NOMO-1 treated with DMSO at 0.1 percent for 48 hours (cell line): ENCODE measurements at regions not wholly inside any gene's neighbourhood (a gene's known extent, or its start where the extent isn't known, plus 50 kb on each side); places are given as distances from the start of the nearest gene placed in this dataset.
"Not testable (repeated sequence)": the region's sequence is repeated elsewhere in the genome, so short reads cannot be mapped to it uniquely, and the experiment has no call there.

Experiments
- DNase-seq: peaks from one replicate; lab custom pipeline; 2025; ENCODE audit not compliant: unreplicated experiment; lab: John Stamatoyannopoulos, UW

DNA sequence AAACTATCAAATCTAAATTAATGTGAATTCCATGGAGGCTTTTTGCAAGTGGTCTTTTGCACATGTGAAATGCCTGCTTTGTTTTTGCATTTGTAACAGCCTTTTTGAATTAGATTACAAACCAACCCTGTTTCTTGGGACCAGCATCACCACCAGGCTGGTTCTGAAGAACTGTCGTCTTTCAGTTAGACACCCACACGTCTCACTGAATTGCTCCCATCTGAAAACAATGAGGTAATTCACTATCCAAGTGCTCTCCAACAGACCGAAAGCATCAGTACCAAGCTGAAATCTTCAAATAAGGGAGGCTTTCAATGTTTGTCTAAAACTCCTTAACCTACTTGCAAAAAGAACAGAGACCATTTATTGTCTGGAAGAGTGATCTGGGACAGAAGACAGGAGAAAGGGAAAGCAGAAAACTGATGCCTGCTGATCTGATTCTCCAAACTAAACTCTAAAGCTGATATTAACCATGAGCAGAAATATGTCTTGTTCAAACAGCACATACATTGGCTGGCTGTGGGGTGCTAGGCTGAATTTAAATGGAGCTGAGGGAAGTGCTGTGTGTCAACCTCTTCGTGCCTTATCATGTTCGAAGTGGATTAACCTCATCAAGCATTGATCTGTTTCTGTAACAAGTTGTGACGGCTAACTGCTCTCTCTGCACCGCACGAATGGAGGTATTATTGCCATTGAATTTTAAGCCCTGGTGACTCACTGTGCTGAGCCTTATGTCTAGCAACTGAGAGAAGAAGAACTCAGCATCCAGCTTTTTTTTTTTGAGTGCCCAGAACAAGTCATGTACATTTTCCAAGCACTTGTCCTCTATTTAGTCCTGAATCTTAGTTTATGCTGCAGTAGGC, 213.7 kb upstream of the P2RY1 start:
- DNase-seq: no peak

DNA sequence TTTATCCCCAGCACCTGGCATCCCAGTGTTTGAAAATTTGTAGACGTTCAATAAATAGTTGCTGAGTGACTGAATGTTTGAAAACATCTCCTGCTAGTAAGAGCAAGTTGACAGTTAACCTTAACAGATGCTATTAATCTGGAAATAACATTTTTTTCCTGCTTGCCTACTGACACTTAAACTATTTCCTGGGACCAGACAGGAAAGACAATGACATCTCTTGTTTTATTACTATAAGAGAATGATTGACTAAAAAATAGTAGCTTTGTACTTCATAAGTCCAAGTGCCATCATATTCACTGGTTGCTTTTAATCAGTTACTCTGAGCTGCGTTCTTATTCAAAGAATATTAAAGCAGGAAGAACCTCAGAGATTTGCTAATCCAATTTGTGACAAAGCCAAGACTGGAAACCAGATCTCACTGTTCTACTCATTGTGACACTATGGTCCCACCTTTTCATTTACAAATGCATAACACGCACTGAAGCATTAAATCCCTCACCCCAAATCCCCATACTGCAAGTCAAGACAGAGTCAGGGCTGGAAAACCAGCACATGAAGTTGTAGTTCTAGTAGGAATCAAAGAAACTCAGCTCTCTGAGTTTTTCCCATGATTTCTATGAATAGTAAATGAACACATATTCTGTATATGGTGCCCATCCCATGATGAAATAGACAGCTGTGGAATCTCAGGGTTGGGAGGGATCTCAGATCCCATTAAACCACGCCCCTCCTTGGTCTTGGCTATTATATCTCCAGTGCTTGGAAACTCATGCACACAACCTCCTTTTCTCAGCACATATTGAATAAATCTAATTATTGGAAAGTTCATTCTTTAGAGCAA, 212.7 kb upstream of the P2RY1 start:
- DNase-seq: no peak

DNA sequence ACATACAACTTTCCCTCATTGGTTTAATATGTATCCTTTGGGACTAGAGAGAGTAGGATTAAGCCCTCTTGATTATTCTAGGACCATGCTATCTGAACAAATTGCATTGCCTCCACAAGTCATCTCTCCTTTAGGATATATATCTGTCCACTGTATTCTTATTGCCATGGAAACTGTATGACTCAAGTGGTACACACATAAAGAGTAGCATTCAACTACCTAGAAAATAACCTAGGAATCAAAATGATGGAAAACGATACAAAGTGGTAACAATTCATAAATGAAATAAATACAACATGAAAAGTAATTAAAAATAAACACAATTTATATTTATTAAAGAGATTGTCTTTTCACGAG, 212.1 kb upstream of the P2RY1 start:
- DNase-seq: no peak

DNA sequence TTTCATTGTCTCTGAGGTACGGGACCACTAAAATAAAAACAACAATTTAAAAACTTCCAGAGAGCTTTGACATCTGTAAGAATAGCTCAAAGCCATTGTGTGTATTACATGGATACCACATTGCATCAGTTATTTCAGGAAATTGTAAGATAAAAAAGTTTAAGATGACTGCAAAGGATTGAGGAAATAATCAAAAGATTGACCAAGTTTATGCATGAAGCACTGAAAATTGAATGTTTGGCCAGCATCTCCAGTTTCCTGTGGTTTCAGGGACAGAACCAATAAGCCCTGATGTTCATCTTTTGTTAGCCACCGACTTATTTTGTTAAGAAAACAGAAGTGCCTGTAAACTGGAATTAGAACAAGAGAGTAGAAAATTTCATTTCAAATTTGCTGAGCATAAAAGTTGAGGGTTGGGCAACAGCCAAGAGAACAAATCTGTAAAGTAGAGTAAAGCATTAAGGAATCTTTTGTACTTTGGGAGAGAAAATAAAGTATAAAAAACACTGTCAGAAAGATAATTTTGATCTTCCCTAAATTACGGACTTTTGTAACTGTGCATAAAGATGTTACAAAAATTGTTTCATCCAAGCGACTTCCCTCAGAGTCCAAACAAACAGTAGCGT, 211.5 kb upstream of the P2RY1 start:
- no peak for DNase-seq

DNA sequence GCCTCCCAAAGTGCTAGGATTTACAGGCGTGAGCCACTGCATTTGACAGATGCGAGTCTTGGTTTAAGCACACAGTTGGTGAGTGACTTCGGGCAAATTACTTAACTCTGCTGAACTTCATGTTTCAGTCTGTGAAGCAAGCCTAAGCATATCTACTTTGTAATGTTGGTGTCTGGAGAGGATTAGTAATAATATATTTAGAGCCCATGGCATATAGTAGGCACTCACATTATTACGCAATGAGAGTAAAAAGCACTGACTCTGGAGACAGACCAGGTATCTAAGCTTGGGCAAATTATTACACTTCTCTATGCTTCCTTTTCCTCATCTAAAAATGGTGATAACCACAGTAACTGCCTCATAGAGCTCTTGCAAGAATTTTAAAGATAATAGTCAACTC, 208.7 kb upstream of the P2RY1 start:
- no peak for DNase-seq

DNA sequence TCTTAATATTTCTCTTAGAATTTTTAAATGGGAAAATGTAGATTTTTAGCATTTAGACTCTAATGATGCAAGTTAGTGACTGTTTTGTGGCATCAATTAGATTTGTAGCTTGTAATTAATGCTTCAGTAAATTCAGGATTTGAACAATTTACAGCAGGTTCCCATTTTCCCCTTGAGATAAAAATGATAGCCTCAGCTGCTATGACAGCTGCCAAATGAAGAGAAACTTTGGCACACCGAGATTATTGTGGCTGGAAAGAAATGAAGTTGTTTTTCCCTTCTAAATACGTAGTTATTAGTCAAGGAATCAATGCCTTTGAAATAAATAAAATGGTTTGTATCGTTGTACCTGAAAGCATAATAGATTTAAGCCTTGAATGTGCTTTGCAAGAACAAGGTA, 206.4 kb upstream of the P2RY1 start:
- no peak for DNase-seq

DNA sequence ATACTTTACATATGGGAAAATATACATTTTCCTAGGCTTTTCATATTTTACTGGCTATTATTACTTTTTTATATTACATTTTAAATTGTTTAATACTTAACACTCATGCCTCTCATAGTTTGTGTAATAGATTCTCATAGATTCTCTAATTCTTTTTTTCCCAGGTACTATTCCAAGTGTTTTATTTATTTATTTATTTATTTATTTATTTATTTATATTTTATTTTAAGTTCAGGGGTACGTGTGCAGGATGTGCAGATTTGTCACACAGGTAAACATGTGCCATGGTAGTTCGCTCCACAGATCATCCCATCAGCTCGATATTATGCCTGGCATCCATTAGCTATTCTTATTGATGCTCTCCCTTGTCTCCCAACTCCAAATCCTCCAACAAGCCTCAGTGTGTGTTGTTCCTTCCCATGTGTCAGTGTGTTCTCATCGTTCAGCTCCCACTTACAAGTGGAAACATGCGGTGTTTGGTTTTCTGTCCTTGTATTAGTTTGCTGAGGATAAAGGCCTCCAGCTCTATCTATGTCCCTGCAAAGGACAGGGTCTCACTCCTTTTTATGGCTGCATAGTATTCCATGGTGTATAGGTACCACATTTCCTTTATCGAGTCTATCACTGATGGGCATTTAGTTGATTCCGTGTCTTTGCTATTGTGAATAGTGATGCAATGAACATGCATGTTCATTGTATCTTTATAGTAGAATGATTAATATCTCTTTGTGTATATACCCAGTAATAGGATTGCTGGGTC, 205.4 kb upstream of the P2RY1 start:
- no peak for DNase-seq

DNA sequence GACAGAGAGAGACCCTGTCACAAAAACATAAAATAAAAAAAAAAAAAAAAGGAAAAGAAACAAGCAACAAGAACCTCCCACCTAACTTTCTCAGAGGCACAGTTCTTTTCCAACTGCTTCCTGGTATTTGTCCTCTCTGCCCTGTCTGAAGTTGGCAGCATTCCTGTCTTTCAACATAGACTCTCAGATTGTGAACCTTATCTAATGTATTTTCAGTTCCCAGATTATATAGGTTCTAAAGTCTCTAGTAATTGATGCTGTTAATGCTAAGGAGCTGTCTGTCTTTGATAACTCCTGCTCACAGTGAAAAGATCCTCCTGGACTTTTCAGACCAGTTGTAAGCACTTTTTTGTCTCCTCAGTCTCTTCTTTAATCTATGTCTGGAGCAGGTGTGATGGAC, 199.5 kb upstream of the P2RY1 start:
- no peak for DNase-seq

DNA sequence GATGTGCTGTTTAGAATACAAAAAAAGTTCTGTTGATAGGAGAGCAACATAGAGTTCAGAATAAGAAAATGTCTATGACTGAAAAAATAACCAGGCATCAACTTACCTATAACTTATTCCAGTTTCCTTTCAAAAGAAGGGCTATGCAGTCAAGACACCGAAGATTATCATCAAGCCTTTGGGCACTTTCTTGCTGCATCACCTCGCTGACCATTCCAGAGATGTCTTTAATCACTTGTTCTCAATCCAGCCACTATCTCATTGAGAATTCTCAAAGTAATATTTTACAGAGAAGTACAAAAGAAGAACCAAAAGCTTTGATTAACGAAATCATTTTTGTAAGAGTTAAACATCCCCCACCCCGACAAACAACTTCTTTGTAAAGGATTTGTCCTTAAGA, 198.3 kb upstream of the P2RY1 start:
- DNase-seq: no peak

DNA sequence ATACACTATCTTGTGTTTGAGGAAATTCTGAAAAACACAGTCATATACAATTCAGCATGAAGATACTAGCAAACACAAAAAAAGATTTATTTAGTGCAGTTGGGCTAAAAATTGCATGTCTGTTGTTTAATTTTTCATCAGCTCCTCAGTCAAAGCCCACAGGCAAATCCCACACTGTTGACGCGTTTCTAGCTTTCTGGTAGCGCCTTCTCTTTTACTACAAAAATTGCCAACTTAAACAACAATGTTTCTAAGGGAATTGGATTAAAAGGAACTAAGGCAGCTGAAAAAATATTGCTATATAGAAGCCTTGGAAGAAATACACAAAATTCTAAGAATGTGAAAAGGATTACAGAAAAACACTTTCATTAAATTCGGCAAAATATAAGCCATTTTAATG, 196.7 kb upstream of the P2RY1 start:
- no peak for DNase-seq

DNA sequence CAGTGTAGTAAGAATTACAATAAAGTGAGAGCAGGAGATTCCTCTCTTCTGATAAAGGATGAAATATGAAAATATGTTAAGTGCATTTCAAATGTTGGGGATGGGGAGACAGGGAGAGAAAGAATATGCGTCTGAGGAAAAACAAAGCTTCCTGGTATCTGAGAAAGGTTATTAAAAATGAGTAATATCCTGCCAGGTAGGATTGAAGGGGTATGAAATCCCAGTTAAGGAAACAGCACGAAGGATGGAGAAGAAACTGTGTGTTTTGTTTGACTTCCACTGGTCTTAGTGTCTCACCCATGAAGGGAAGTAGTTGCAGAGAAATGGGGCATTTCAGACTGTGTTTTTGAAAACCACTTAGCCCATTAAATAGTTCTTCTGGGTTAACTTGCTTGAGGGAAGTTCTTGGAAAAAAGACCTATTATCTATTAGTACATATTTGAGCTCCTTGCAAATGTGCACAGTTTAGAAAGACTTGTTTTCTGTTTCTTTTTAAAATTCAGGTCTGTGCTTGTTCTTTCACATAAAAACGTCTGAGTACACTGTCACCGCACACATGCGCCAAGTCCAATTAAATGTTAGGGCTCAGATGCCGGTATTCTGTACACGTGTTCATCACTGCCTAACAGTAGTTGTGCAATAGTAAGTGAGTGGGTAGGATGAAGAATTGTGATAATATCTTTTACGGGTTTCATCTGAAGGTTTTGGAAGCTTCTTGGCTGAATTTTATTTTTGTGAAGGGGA, 196.1 kb upstream of the P2RY1 start:
- no peak for DNase-seq

DNA sequence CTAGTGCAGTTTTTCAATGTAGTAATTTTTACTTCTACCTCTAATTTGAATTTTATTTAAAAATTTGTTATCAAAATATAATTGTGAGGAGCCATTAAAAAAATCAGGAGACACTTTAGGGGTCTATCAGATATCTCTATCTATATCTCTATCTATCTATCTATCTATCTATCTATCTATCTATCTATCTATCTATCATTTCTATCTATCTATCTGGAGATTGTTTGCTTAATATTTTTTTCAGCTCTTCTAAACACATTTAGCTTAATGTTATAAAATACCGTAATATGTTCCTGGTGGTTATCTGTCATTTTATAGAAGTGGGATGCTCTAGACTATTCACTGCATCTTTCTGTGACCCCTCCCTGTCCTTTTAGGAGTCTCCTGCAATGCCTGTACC, 193.7 kb upstream of the P2RY1 start:
- no peak for DNase-seq

DNA sequence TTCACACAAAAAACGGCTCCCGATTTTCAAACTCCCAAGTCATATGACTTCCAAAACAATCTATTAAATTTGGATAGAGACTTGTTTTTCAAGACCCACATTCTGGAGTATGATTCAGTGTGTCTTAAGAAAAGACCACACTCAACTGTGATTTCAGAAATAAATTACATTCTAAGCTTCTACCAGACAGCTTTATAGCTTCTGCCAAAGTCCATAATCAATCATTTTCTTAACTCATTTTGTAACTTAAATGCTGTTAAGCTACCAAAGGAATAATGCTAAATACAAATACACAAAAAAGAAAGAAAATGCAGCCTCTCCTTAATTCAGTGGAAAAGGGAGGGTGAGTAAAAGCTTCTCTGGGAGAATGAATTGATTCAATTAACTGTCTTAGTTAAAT, 192.3 kb upstream of the P2RY1 start:
- DNase-seq: no peak

DNA sequence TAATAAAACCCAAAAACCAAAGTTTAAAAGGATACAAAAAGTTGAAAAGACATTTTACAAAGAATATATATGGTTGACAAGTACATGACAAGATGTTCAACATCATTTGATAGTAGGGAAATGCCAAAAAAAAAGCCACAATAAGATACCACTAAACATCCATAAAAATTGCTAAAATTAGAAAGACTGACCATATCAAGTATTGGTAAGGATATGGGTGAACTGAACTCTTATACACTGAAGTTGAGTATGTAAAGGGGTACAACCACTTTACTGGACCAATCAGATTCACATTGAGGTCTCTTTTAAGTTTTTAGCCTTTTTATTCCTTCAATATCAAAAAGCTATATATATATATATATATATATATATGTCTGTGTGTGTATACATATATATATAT, 190.5 kb upstream of the P2RY1 start:
- DNase-seq: no peak

DNA sequence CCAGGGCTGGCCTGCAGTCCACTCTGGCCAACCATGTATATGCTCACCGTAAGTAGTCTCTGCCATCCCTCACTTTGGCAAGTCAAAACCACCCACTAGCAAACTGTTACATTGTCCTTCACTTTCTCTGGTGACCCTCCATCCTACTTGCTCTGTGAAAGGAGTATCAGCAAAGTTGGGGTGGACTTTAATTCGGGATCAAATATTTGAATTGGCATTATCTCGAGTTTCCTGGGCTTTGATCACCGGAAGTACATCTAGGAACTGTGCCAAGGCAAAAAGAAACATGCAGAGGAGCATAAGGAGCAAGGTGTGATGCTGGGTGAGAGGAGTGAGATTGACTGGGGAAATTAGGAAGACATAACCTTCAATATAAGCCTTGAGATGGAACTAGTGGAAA, 188.9 kb upstream of the P2RY1 start:
- DNase-seq: no peak

DNA sequence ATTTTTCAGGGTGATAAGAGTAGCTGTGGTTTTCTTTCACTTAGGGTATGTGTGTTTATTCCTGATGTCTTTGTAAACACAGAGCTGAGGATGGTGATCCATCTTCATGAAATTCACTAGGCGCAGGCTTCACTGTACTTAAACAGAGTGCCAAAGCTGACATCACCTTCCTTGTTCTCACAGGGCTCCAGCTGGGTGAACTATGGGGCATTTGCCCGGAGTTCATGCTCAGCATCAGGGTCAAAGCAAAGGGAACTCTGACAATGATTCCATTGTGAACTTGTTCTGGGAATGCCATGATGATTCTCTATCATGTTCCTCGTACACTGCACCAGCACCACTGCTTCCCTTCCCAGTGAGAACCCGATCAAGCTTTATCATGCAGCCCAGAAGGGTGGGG, 184.8 kb upstream of the P2RY1 start:
- no peak for DNase-seq

DNA sequence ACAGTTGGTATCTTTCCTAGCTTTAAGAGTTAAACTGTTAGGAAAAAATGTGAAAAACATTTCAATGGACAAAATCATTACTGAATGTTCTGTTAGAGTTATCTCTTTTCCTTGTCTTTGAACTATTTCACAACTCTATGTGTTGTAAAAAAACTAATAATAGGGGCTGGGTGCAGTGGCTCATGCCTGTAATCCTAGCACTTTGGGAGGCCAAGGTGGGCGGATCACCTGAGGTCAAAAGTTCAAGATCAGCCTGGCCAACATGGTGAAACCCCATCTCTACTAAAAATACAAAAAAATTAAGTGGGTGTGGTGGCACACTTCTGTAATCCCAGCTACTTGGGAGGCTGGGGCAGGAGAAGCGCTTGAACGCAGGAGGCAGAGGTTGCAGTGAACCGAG, 184.0 kb upstream of the P2RY1 start:
- not testable (repeated sequence) for DNase-seq

DNA sequence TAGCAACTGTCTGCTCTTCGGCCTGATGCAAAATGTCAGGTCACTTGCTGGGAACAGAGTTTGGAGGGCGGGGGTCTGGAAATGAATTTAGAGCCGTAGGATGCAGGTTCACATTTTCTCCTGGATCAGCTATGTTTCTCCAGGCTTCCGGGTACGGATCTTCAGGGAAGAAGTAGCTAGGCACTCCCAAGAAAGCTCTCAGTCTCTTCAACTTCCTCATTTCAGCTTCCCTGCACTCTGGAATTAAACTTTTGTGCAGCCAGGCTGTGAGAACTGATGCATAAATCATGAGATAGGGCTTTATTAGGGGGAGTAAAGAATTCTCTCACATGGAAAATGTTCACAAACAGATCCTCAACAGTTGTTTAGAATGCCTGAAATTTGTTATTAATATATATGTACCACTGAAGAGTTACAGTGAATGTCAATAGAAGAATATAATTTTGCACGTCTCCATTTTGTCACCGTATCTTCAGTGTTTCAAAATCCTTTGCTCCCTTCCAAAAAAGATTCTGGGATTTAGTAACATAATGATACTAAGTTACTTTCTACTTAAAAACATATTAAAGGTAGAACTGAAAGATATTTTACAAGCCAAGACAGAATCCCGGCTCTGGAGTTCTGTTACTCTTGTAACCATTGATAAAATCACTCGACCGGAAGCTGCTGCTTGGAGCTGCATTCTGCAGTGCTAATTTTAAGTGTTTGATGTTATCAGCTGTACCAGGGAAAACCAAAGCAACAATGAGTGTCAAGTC, 178.5 kb upstream of the P2RY1 start:
- DNase-seq: peak; percentile 39

DNA sequence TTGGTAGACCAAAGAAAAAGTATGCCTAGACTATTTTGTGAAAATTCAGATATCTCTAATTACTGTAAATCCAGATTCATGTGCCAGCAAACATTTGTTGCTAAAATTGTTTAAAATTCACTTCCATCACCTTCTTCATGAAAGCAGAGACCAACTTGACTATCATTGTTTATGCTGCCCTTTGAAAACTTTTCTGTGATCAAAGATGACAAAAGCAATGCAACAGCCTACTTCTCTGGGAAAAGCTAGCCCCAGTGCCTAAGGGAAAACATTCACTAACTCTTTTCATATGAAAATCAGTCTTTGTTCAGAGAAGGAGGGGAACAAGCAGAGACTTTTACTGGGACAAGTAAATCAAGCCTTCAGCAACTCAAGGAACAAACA, 178.0 kb upstream of the P2RY1 start:
- DNase-seq: no peak
